Right renal pelvis (tissue), 4 donors: ENCODE measurements at regions not wholly inside any gene's neighbourhood (a gene's known extent, or its start where the extent isn't known, plus 50 kb on each side); places are given as distances from the start of the nearest gene placed in this dataset.
"Not testable (repeated sequence)": the region's sequence is repeated elsewhere in the genome, so short reads cannot be mapped to it uniquely, and the experiment has no call there.

ENCODE experiments used
- DNase-seq, 4 donors: peaks; one replicate each; pipeline ENCODE4 v3.0.0-alpha.2; 2013; ENCODE audit warnings: low read depth in 4 of 4, low spot score in 3 of 4, missing footprints in 1 of 4

DNA sequence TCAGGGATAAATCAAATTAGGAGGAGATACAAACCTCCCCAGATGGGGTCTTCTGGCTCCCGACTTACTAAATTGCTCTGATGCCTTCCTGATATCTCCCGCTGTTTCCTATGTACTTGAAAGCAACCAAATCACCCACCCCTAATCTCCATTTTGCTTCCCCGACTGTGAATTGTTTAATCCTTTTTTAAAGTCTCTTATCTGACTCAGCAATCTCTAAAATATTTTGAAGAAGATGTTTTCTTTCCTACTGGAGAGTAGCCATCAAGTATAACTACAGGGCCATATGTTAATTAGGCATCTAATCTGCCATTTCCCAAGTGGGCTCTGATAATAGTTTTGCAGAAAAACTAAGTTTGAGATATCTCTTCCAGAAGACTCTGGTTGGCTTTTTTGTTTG lies 365.2 kb upstream of the MAF start:
- DNase-seq, result no peak

DNA sequence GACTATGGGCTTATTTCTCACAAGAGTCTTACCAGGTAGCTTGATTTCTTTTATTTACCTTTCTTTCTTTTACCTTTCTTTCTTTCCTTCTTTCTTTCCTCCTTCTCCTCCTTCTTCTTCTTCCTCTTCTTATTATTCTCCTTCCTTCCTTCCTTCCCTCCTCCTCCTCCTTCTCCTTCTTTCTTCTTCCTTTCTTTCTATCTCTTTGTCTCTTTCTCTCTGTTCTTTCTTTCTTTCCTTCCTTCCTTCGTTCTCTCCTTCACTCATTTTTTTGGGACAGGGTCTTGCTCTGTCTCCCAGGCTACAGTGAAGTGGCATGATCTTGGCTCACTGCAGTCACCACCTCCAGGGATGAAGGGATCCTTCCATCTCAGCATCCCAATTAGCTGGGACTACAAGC lies 363.6 kb upstream of the MAF start:
- DNase-seq, result no peak

- no peak for DNase-seq
Observed at GRCh38 chr16:79962962-79963361, 362.4 kb upstream of the MAF start.

GRCh38 chr16:79959226-79959625 lies 358.7 kb upstream of the MAF start:
- no peak for DNase-seq

GRCh38 chr16:79954921-79955705 lies 354.6 kb upstream of the MAF start:
- DNase-seq, result no peak

DNA sequence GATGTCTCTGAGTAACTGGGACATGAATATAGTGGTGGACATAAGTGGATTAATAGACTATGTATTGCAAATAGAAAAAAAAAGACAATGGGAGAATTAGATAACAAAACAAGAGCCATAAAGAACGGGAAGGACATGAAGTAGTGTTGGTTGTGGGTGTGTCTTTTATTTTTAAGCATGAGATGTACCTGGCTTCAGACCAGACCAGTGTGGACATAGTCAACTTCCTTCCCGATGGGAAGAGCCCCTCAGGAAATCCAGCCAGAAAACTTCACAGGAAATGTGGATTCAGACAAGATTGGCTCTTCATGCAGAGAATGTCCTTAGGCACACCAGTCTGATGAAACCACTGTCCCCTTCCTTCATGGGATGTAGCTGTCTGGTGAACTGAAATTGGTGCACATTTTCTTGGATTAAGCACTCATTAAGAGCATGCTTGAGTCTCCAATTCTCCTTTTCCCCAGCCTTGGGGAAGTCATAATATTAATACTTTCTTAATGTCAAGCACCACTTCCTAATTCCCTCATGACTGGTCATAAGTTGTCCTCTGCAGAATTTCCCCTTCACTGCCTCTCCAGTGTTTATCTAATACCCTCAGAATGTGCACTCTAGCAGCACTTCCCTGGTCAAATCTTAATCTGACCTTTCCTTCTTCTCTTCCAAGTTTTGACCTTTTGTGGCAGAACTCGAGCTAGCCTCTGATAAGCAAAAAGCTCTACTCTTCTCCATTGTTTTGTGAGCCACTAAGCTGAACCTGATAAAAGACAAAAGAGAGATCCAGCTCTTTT lies 350.6 kb upstream of the MAF start:
- no peak for DNase-seq

DNA sequence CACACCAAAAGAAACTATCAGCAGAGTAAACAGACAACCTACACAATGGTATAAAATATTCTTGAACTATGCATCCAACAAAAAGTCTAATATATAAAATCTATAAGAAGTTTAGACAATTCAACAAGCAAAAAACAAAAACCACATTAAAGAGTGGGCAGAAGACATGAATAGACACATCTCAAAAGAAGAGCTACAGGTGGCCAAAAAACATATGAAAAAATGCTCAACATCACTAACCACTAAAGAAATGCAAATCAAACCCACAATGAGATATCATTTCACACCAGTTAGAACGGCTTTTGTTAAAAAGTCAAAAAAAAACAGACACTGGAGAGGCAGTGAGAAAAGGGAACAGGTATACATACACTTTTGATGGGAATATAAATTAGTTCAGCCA lies 348.9 kb upstream of the MAF start:
- DNase-seq, result no peak

DNA sequence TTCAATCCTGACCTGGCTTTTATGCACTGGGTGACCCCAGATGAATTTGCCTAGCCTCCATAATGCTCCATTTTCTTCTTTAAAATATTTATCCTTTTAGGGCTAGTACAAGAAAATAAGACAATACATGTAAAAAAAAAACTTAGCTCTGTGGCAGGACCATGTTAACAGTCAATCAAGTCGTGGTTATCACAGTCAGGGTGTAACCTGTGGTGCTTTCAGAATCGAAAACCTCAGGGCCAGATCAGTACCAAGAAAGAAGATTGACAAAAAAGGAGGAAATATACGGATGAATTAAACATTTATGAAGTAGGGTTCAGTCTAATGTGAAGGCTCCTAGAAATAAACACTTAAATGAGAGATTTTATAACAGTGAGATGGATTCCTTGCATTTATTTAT lies 347.2 kb upstream of the MAF start:
- no peak for DNase-seq

DNA sequence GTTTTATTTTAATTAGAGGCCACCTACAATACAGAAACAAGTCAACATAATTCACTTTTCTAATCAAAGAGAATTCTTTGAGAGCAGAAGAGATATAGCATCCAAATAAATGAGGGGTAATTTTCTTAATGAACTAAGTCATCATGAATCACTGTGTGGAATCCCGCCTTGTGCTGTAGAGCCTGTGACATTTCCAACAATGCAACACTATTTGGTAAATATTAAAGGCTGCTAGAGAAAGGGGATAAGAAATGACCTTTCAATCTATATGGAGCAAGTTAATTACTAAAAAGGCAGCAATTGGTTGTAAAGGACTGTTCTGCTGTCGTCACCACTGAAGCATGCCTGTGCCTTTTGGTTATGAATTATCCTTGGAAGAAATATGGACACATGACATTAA lies 345.7 kb upstream of the MAF start:
- DNase-seq, result no peak

GRCh38 chr16:79943736-79944135 lies 343.2 kb upstream of the MAF start:
- no peak for DNase-seq

- DNase-seq, result no peak
Observed at GRCh38 chr16:79938575-79938974, 338.0 kb upstream of the MAF start.

DNA sequence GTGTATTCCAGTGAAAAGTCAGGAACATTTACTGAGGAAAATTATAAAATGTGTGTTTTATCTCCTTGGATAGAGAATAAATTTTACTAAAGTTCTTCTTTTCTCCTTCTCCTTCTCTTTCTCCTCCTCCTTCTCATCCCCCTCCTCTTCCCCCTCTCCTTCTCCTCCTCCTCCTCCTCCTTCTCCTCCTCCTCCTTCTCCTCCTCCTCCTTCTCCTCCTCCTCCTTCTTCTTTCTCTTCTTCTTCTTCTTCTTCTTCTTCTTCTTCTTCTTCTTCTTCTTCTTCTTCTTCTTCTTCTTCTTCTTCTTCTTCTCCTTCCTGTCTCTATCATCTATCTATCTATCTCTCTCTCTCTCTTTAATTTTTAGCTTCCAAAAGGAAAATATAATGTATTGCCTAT lies 337.1 kb upstream of the MAF start:
- not testable (repeated sequence) for DNase-seq

DNA sequence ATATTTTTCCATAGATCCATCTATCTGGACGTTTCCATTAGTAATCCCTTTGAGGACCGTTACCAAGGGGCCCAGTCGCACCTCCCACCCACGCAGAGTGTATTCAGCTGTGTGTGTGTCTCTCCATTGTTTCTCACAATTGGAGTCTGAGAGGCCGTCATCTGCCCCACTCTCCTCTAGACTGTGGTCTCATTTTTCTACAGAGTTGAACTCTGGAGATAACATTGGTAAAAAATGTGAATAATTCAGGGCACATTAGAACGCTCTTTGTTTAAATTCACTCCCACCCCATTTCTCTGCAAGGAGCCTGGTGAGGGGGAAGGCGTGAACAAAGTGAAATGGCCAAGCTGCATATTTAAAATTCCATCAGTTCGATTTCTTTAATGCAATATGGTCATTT lies 333.1 kb upstream of the MAF start:
- no peak for DNase-seq

- no peak for DNase-seq
Observed at GRCh38 chr16:79932572-79932971, 332.0 kb upstream of the MAF start.

DNA sequence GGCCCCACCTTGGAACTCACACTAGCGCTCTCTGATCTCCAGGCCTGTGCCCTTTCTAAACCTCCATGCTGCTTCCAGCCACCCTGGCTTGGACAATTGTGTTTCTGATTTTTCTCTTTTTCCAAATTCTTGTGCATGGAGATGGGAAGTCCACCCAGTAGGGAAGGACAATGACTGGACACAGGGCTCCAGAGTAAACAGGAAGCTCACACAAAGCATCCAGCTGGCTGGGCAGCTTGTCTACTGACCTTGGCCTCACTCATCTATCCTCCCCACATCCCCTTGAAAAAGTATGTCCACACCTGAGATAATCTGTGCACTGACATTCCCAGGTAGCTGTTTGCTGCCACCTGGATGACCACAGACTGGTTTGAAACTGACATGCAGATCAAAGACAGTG lies 331.2 kb upstream of the MAF start:
- DNase-seq, result no peak

GRCh38 chr16:79929260-79929965 lies 328.9 kb upstream of the MAF start:
- DNase-seq, result no peak

DNA sequence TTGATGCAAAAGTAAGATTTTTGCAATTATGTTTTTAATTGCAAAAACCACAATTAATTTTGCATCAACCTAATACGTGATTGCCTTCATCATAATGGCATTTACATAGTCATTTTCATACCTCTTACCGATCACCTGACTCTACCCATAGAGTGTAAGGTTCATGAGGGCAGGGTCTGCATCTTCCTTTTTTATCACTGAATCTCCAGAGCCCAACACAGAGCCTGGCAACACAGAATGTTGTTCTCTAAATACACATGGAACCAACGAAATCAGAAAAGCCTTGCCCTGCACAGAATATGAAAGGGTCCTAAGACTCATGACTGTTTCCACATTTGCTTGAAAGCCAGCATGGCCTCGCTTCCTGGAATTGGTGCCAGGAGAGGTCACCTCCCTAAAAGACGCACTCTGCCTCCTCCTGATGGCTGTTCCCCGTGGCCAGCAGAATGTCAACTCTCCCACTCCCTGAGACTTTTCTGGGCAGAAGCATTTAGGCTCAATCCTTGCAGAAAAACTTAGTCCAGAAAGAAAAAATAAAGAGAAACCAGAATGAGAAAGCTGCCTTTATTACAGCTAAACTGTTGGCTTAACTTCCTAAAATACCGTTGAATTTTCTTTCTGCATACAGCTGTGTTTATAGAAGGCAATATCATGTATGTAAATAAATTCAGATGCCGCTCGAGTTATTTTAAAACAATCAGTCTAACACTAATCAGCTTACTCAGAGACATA lies 327.8 kb upstream of the MAF start:
- DNase-seq, result no peak

GRCh38 chr16:79926451-79927205 lies 326.1 kb upstream of the MAF start:
- DNase-seq, result no peak

DNA sequence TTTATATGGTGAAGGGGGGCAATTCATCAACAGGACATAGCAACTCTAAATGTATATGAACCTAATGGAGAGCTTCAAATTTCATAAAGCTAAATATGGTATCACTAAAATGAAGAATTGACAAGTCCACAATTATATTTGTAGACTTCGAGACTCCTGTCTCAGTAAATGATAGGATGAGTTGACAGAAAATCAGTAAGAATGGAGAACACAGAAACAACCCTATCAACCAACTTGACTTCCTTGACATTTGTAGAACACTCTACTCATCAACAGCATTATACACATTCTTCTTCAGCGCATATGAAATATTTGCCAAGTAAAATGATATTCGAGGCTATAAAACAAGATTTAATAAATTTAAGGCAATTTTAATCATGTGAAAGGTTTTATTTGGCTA lies 322.9 kb upstream of the MAF start:
- no peak for DNase-seq

DNA sequence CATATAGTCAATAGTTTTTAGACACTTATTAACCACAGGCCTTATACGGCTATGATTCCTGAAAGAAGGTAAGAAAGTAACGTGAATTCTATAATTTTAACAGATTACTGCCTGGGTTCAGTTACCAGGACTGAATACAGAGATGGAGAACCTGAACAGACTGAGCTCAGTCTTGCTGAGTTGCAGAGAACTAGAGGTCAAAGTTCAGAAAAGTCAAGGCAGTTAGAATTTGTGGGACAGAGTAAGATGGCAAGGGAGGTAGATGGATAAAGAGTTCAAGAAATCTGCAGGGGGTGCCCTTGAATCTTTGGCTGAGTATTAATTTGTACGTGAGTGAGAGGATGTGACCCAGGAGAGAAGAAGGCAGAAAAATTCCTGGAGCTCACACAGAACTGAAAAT lies 320.1 kb upstream of the MAF start:
- no peak for DNase-seq
